Neuronal stem cell (in vitro differentiated cells): ENCODE measurements at regions not wholly inside any gene's neighbourhood (a gene's known extent, or its start where the extent isn't known, plus 50 kb on each side); places are given as distances from the start of the nearest gene placed in this dataset.
A peak's percentile ranks its signal among the peaks of the same experiment; 100 is the strongest.

ENCODE experiments used
- DNase-seq: peaks from one replicate; pipeline ENCODE4 v3.0.0-alpha.2; 2013; ENCODE audit warnings: low spot score
- H2AFZ ChIP-seq: one replicate; pipeline ENCODE4 v1.6.1; 2013; ENCODE audit warnings: mild to moderate bottlenecking, low read length, inconsistent platforms
- H2AK5ac ChIP-seq: 2 replicates; pipeline ENCODE4 v1.6.1; 2013; ENCODE audit warnings: low read depth, mild to moderate bottlenecking, inconsistent platforms, low read length, moderate library complexity, mixed read lengths
- H2BK120ac ChIP-seq: 2 replicates; pipeline ENCODE4 v1.6.1; 2013; ENCODE audit warnings: low read depth, mild to moderate bottlenecking, inconsistent platforms, low read length, moderate library complexity, mixed read lengths
- H2BK12ac ChIP-seq: one replicate; pipeline ENCODE4 v1.6.1; 2013; ENCODE audit warnings: low read length, inconsistent platforms
- H2BK15ac ChIP-seq: 2 replicates; pipeline ENCODE4 v1.6.1; 2013; ENCODE audit warnings: mild to moderate bottlenecking, low read length, inconsistent platforms, mixed read lengths
- H2BK5ac ChIP-seq: one replicate; pipeline ENCODE4 v1.6.1; 2013; ENCODE audit warnings: inconsistent platforms, mild to moderate bottlenecking, low read length, moderate library complexity
- H3K14ac ChIP-seq: one replicate; pipeline ENCODE4 v1.6.1; 2013; ENCODE audit warnings: low read length, inconsistent platforms
- H3K18ac ChIP-seq: 2 replicates; pipeline ENCODE4 v1.6.1; 2013; ENCODE audit warnings: low read length, inconsistent platforms
- H3K23ac ChIP-seq: 2 replicates; pipeline ENCODE4 v1.6.1; 2013; ENCODE audit warnings: low read depth, mild to moderate bottlenecking, mixed read lengths, low read length, inconsistent platforms; ENCODE audit not compliant: poor library complexity
- H3K27ac ChIP-seq: replicated peaks from 3 replicates; pipeline ENCODE4 v1.5.1; 2013; ENCODE audit warnings: low read length, inconsistent platforms
- H3K27me3 ChIP-seq, 3 experiments: 2 replicates each; pipeline ENCODE4 v1.6.1; 2013; ENCODE audit warnings: low read length in 3 of 3, mild to moderate bottlenecking in 2 of 3, inconsistent platforms in 1 of 3, low read depth in 1 of 3, mixed read lengths in 1 of 3, moderate library complexity in 1 of 3; ENCODE audit not compliant: control insufficient read depth in 3 of 3, insufficient read depth in 3 of 3
- H3K36me3 ChIP-seq, 2 donors: replicated peaks in 1 of 2; 2 replicates each; pipeline ENCODE4 v1.6.1; 2013; ENCODE audit warnings: low read length in 2 of 2; ENCODE audit not compliant: control insufficient read depth in 2 of 2, insufficient read depth in 2 of 2
- H3K4ac ChIP-seq: 2 replicates; pipeline ENCODE4 v1.6.1; 2013; ENCODE audit warnings: inconsistent platforms, mild to moderate bottlenecking, low read length, moderate library complexity
- H3K4me1 ChIP-seq, 2 donors: 1 replicate in 1 of 2; 2 replicates in 1 of 2; pipeline ENCODE4 v1.6.1; 2013; ENCODE audit warnings: low read length in 2 of 2, low read depth in 1 of 2; ENCODE audit not compliant: control insufficient read depth in 2 of 2, insufficient read depth in 1 of 2
- H3K4me2 ChIP-seq: one replicate; pipeline ENCODE4 v1.6.1; 2013; ENCODE audit warnings: mild to moderate bottlenecking, low read length, inconsistent platforms; ENCODE audit not compliant: insufficient read depth, poor library complexity, severe bottlenecking
- H3K4me3 ChIP-seq, 2 donors: 2 replicates each; pipeline ENCODE4 v1.5.1; 2013; ENCODE audit warnings: low read length in 2 of 2, mild to moderate bottlenecking in 2 of 2, inconsistent platforms in 1 of 2, moderate library complexity in 1 of 2
- H3K79me1 ChIP-seq: one replicate; pipeline ENCODE4 v1.6.1; 2013; ENCODE audit warnings: low read depth, mild to moderate bottlenecking, inconsistent platforms, low read length, moderate library complexity
- H3K9ac ChIP-seq: one replicate; pipeline ENCODE4 v1.6.1; 2013; ENCODE audit warnings: mild to moderate bottlenecking, low read depth, low read length, inconsistent platforms; ENCODE audit not compliant: poor library complexity
- H3K9me3 ChIP-seq, 2 donors: replicated peaks in 1 of 2; 2 replicates each; pipeline versions ENCODE3 to v1.6.1; 2013; ENCODE audit warnings: low read length in 2 of 2, mild to moderate bottlenecking in 2 of 2, inconsistent platforms in 1 of 2, low read depth in 1 of 2, mixed read lengths in 1 of 2, moderate library complexity in 1 of 2; ENCODE audit not compliant: control insufficient read depth in 2 of 2, insufficient read depth in 1 of 2
- H4K8ac ChIP-seq: one replicate; pipeline ENCODE4 v1.6.1; 2013; ENCODE audit warnings: low read depth, mild to moderate bottlenecking, inconsistent platforms, low read length, moderate library complexity
- H4K91ac ChIP-seq: one replicate; pipeline ENCODE4 v1.6.1; 2013; ENCODE audit warnings: low read length, low read depth, mild to moderate bottlenecking, inconsistent platforms; ENCODE audit not compliant: poor library complexity
- WGBS, 2 donors: extraction: QIAGEN DNeasy Blood & Tissue Kit; methylation state at CpG; one replicate each; pipeline ENCODE4 v1.1.7; 2013; ENCODE audit warnings: missing lambda C conversion rate in 2 of 2, mixed read lengths in 1 of 2; ENCODE audit not compliant: insufficient read length in 2 of 2, insufficient replicate concordance in 1 of 2; ENCODE audit errors: extremely low coverage in 2 of 2; 5-methylcytosine and 5-hydroxymethylcytosine counted together

- Histone ChIP-seq H3K79me1 (no peaks in the 10 kb centered on the region), H3K9me3 (no peaks in the 10 kb centered on the region), H3K27ac (no peak overlapping the region), H3K4me2 (peak overlapping the region; percentile 20), H3K9ac (no peak overlapping the region), H2BK12ac (no peak overlapping the region), H2AFZ (no peak overlapping the region), H3K4me3 (no peak overlapping the region), H3K23ac (no peak overlapping the region), H3K36me3 (no peaks in the 10 kb centered on the region), H2BK120ac (no peak overlapping the region), H3K4ac (no peak overlapping the region), H2BK15ac (no peak overlapping the region), H2BK5ac (no peak overlapping the region), H2AK5ac (no peak overlapping the region), H3K18ac (no peak overlapping the region), H4K91ac (no peak overlapping the region), H3K27me3 (no peaks in the 10 kb centered on the region), H3K14ac (no peak overlapping the region), H4K8ac (no peak overlapping the region), H3K4me1 (no peaks in the 10 kb centered on the region)
- WGBS, 2 donors: no CpG with 5 or more reads among the region's 24 CpGs
- peak; percentile 57 for DNase-seq
These were observed 96.7 kb upstream of the TRABD2B start for GRCh38 chr1:48093696-48094528.

- no peak overlapping the region for H2AK5ac ChIP-seq
- H3K27me3 ChIP-seq: no peaks in the 10 kb centered on the region
- H3K4me2 ChIP-seq: no peak overlapping the region
- no peak overlapping the region for H3K14ac ChIP-seq
- H3K79me1 ChIP-seq: no peaks in the 10 kb centered on the region
- H3K18ac ChIP-seq: no peak overlapping the region
- no peak overlapping the region for H2BK12ac ChIP-seq
- no peak overlapping the region for H3K4me3 ChIP-seq
- H3K23ac ChIP-seq: no peak overlapping the region
- H3K9ac ChIP-seq: no peak overlapping the region
- WGBS, 2 donors: no CpG with 5 or more reads among the region's 8 CpGs
- no peak overlapping the region for H3K27ac ChIP-seq
- H3K4ac ChIP-seq: no peak overlapping the region
- H3K4me1 ChIP-seq: no peaks in the 10 kb centered on the region
- no peak for DNase-seq
- no peak overlapping the region for H2BK120ac ChIP-seq
- H2AFZ ChIP-seq: no peak overlapping the region
- H4K91ac ChIP-seq: no peak overlapping the region
- no peaks in the 10 kb centered on the region for H3K36me3 ChIP-seq
- no peak overlapping the region for H2BK15ac ChIP-seq
- no peaks in the 10 kb centered on the region for H3K9me3 ChIP-seq
- no peak overlapping the region for H4K8ac ChIP-seq
- no peak overlapping the region for H2BK5ac ChIP-seq
These were observed 96.0 kb upstream of the TRABD2B start for GRCh38 chr1:48093147-48093546.

GRCh38 chr1:48092401-48092800, 95.2 kb upstream of the TRABD2B start:
- no peak overlapping the region for H4K8ac ChIP-seq
- no peak overlapping the region for H3K18ac ChIP-seq
- no peak overlapping the region for H3K4ac ChIP-seq
- no peak overlapping the region for H2BK12ac ChIP-seq
- H2BK5ac ChIP-seq: no peak overlapping the region
- no peak overlapping the region for H2AFZ ChIP-seq
- no CpG with 5 or more reads among the region's 7 CpGs for WGBS, 2 donors
- H3K9ac ChIP-seq: no peak overlapping the region
- H2BK120ac ChIP-seq: no peak overlapping the region
- H3K27ac ChIP-seq: no peak overlapping the region
- H3K79me1 ChIP-seq: no peaks in the 10 kb centered on the region
- no peak overlapping the region for H3K4me2 ChIP-seq
- no peak overlapping the region for H2AK5ac ChIP-seq
- no peaks in the 10 kb centered on the region for H3K9me3 ChIP-seq
- no peak overlapping the region for H3K14ac ChIP-seq
- DNase-seq: no peak
- no peaks in the 10 kb centered on the region for H3K4me1 ChIP-seq
- no peak overlapping the region for H4K91ac ChIP-seq
- H3K23ac ChIP-seq: no peak overlapping the region
- H3K4me3 ChIP-seq: no peak overlapping the region
- no peak overlapping the region for H2BK15ac ChIP-seq
- H3K27me3 ChIP-seq: no peaks in the 10 kb centered on the region
- no peaks in the 10 kb centered on the region for H3K36me3 ChIP-seq

GRCh38 chr1:48089356-48089891, 92.2 kb upstream of the TRABD2B start:
- Histone ChIP-seq H3K18ac (peak overlapping the region; percentile 61), H3K4me3 (no peak overlapping the region), H2AK5ac (peak overlapping the region; percentile 56), H3K9me3 (no peaks in the 10 kb centered on the region), H3K27me3 (no peaks in the 10 kb centered on the region), H2BK15ac (no peak overlapping the region), H3K27ac (no peak overlapping the region), H2BK120ac (no peak overlapping the region), H3K14ac (peak overlapping the region; percentile 63), H3K79me1 (no peaks in the 10 kb centered on the region), H4K91ac (no peak overlapping the region), H2BK5ac (no peak overlapping the region), H3K4me2 (no peak overlapping the region), H2AFZ (no peak overlapping the region), H3K23ac (peak overlapping the region; percentile 83), H3K4me1 (no peaks in the 10 kb centered on the region), H4K8ac (peak overlapping the region; percentile 53), H3K36me3 (no peaks in the 10 kb centered on the region), H2BK12ac (peak overlapping the region; percentile 30), H3K9ac (no peak overlapping the region), H3K4ac (no peak overlapping the region)
- DNase-seq: no peak
- no CpG with 5 or more reads among the region's 26 CpGs for WGBS, 2 donors
